Activated CD4-positive, alpha-beta T cell treated with anti-CD3 and anti-CD28 coated beads, Interleukin-2, amount 50 U/mL, for 1 hour (primary cell): ENCODE measurements at regions not wholly inside any gene's neighbourhood (a gene's known extent, or its start where the extent isn't known, plus 50 kb on each side); places are given as distances from the start of the nearest gene placed in this dataset.
"Not testable (repeated sequence)": the region's sequence is repeated elsewhere in the genome, so short reads cannot be mapped to it uniquely, and the experiment has no call there.

Experiments used
- DNase-seq: peaks from one replicate; pipeline ENCODE4 v3.0.0-alpha.2; 2020

- DNase-seq: no peak
Measured at GRCh38 chr2:62326735-62327134, 130.8 kb downstream of the B3GNT2 start.

- no peak for DNase-seq
Measured at GRCh38 chr2:62325398-62325797, 129.5 kb downstream of the B3GNT2 start.

GRCh38 chr2:62321380-62322289 lies 125.7 kb downstream of the B3GNT2 start:
- no peak for DNase-seq

- no peak for DNase-seq
Measured at GRCh38 chr2:62320657-62321357, 124.9 kb downstream of the B3GNT2 start.

- DNase-seq: not testable (repeated sequence)
Measured at GRCh38 chr2:62320137-62320536, 124.2 kb downstream of the B3GNT2 start.

- no peak for DNase-seq
Measured at GRCh38 chr2:62319070-62319469, 123.2 kb downstream of the B3GNT2 start.

- no peak for DNase-seq
Measured at GRCh38 chr2:62315476-62315875, 119.6 kb downstream of the B3GNT2 start.

GRCh38 chr2:62314291-62314690 lies 118.4 kb downstream of the B3GNT2 start:
- DNase-seq: no peak

- DNase-seq: no peak
Measured at GRCh38 chr2:62313449-62314227, 117.7 kb downstream of the B3GNT2 start.

GRCh38 chr2:62309465-62310091 lies 113.7 kb downstream of the B3GNT2 start:
- no peak for DNase-seq

- no peak for DNase-seq
Measured at GRCh38 chr2:62309081-62309464, 113.2 kb downstream of the B3GNT2 start.

GRCh38 chr2:62307469-62308389 lies 111.8 kb downstream of the B3GNT2 start:
- no peak for DNase-seq

- DNase-seq: no peak
Measured at GRCh38 chr2:62306751-62307468, 111.0 kb downstream of the B3GNT2 start.

GRCh38 chr2:62305421-62306176 lies 109.7 kb downstream of the B3GNT2 start:
- peak; percentile 16 for DNase-seq

- DNase-seq: peak; percentile 16
Measured at GRCh38 chr2:62304429-62305417, 108.8 kb downstream of the B3GNT2 start.

GRCh38 chr2:62303788-62304187 lies 107.9 kb downstream of the B3GNT2 start:
- DNase-seq: no peak

GRCh38 chr2:62302631-62303435 lies 106.9 kb downstream of the B3GNT2 start:
- no peak for DNase-seq

- DNase-seq: no peak
Measured at GRCh38 chr2:62300925-62301324, 105.0 kb downstream of the B3GNT2 start.
